CD4-positive, alpha-beta T cell treated with Interleukin-12 subunit alpha and Interleukin-12 subunit beta, for 1 hour (primary cell): ENCODE measurements at regions not wholly inside any gene's neighbourhood (a gene's known extent, or its start where the extent isn't known, plus 50 kb on each side); places are given as distances from the start of the nearest gene placed in this dataset.
"Not testable (repeated sequence)": the region's sequence is repeated elsewhere in the genome, so short reads cannot be mapped to it uniquely, and the experiment has no call there.

ENCODE experiments used
- DNase-seq: peaks from one replicate; pipeline ENCODE4 v3.0.0-alpha.2; 2020

DNA sequence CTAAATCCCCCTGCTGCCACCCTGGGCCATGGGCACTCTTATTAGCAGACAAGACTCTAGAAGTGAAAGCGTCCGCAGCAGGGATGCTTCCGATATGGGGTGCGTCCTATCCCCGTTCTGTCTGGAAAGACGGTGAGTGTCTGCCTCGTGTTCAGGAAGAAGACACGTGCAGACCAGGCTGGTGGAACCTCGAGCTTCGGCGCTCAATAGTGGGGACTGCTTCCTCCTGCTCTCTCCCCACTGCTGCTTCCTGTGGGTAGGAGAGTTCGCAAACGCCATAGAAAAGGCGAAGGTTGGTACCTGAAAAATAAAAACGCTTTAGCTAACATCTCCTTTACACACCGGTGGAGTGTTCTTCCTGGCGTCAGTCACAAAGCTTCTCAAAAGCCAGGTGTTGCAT, 67.7 kb upstream of the LYZL2 start:
- not testable (repeated sequence) for DNase-seq

DNA sequence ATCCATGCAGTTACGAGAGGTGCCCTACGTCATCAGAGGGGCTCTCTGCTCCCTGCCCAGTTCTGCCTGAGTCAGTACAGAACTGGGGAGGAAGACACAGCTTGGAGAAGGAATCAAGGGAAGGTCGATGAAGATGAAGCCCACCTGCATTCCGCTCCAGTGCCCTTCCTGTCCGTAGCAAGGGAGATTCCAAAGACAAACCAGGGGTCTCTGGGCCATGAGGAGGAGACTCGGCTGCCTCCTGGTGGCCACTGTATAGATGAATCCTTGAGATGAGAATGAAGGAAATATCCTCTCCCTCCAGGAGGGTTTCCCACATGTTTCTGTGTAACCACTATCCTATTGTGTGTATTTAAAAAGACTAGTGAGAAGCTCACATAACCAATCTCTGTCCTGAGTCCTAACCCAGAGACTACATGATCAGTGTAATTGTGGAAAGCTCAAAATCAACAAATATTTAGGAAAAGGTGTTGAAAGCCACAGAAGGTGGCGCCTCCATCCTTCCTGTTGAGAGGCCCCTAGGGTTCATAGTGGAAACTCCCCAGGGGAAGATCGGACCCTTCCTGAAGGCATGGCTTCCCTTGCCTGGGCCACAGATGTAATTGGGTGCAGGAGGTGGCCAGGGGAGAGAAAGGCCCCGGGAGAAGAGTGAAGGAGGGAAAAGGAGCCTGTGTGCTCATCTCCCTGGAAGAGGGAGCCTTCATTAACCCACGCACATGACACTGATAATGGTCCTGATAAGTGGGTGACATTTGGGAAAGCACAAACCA, 67.0 kb upstream of the LYZL2 start:
- not testable (repeated sequence) for DNase-seq

DNA sequence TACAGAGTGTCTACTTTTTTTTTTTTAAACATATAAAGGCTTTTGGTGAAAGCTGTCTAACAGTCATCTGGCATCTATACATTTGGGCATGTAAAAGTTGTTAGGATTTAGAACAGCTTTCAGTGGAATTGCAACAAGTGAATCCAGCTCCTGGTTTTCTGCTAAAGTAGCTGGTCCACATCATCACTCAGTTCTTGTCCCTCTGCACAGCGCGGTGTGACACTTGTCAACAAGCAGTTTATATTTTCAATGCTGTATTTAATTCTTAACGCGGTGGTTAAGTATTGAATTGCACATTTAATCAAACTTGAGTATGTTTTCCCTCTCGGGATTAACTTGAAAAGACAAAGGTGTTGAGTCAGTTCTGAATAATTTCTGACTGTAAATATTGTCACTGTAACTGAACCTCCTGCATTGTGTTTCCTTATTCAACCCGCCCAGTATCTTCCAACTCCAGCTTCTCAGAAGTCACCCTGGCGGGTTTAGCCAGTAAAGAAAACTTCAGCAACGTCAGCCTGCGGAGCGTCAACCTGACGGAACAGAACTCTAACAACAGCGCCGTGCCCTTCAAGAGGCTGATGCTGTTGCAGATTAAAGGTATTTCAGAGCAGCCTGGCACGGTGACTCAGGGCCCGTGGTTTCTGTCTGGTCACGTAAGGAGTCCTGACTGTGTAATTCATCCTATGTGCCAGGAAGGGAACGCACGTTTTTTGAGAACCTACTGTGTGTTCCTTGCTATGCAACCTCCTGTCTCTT, 66.1 kb upstream of the LYZL2 start:
- peak; percentile 53 for DNase-seq

GRCh38 chr10:30694518-30695228, 65.1 kb upstream of the LYZL2 start:
- DNase-seq: no peak

GRCh38 chr10:30691639-30692015, 62.1 kb upstream of the LYZL2 start:
- DNase-seq: no peak

DNA sequence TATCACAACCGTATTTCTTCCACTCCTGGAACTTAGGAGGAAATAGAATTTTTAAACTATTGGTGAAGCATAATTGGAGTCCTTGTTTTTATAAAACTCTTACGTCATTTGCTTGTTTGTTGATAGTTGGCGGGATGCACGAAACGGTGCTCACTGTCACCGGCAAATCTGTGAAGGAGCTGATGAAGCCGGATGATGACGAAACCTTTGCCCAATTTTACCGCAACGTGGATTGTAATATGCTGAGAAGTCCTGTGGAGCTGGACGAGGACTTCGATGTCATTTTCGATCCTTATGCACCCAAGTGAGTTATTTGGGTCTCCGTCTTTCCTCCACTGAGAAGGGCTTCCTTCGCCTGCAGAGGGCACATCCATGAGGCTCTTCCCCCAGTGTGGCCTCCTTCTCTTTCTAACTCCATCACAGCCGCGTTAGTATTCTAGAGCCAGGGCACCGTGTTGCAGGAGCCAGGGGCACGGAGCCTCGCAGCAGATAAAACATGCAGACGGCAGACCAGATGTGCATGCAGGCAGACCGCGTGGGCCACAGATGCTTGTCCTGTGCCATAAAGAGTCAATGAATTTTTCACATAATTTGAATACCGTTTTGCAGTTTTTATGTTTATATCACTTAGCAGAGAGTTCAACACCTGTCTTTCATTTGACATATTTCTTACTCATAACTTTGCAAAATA, 61.5 kb upstream of the LYZL2 start:
- not testable (repeated sequence) for DNase-seq

DNA sequence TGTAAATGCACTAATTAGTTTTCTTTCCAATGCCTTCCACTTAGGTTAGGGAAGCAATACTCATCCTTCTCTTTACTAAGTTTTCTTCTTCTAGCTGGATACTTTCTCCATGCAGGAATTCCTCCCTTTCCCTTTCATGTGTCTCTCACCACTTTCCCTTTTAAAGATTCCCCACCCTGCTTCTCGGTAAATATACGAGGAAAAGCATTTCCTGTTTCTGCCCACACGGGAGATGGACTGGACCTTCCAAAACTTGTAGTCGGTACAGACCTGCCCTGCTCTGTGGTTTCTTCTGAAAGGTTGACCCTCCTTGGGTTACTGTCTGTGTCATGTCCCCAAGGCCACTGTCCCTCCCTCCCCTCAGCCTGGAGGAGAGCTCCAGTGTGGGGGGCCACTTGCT, 58.9 kb upstream of the LYZL2 start:
- DNase-seq: no peak

DNA sequence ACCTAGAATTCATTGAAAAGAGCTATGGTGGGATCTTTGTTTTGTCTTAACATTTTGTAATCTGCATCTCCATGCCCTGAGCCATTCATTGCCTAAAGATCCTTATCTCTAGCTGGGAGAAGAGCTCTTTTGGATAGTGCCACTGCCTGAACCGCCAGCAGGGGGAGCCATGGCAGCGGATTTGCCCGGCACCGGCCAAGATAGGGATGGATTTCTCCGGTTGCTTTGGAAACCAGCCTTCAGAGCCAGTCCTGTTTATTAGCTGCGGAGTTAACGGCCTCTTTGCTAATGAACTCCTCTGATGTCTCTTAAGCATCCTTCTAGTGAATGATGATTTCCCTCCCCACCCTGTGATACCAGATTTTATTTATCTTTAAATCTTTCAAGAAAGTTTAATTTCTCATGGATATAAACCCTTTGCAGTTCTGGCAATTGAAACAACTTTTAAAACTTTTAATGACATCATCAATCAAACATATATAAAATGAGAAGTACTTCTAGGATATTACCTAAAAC, 58.2 kb upstream of the LYZL2 start:
- peak; percentile 79 for DNase-seq

DNA sequence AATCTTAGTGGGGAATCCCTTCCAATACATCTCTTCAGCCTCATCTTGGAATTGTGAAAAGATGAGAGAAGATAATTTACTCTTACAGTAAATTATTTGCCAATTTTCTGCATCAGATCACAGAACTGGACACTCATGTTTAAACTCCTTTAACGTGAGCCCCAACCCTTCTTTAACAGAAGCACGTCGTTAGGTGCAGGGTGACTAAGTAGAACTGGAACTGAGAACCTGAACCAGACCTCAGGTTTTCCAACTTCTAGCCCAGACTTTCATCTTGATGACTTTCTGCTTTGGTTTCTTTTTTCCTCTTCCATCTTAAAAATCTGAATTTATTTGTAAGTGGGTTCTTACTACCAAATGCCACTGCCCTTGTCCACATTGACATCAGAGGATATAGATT, 57.2 kb upstream of the LYZL2 start:
- DNase-seq: no peak

GRCh38 chr10:30683496-30683895, 53.9 kb upstream of the LYZL2 start:
- DNase-seq: no peak

GRCh38 chr10:30682377-30683199, 53.0 kb upstream of the LYZL2 start:
- peak; percentile 27 for DNase-seq

DNA sequence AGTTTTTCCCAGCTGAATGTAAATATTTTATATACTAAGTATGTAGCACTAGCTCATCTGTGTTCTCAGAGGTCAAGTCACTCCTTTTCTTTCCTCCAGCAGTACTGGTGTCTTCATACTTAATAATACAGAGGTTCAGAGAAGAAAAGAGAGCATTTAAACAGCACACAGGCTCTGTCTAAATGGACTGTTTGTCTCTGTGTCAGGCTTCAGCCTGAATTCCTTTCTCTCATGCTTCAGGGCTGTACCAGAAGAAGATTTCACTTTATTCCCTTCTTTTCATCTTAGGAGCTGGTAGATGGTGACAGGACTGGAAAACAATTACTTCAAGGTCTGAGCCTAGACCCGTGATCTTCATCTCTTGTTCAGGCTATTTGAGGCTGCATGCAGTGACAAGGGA, 51.4 kb upstream of the LYZL2 start:
- no peak for DNase-seq
